Spleen (tissue), 7 donors: ENCODE measurements at regions not wholly inside any gene's neighbourhood (a gene's known extent, or its start where the extent isn't known, plus 50 kb on each side); places are given as distances from the start of the nearest gene placed in this dataset.
"Not testable (repeated sequence)": the region's sequence is repeated elsewhere in the genome, so short reads cannot be mapped to it uniquely, and the experiment has no call there.

Source experiments
- CTCF ChIP-seq, 11 experiments: fragments of 200-600 bp in 7 of 11; fragments of 450-650 bp in 4 of 11; sonication (generic) in 4 of 11; IDR thresholded peaks in 8 of 11; conservative IDR thresholded peaks in 3 of 11; 1 replicate in 7 of 11; 2 replicates in 4 of 11; pipeline versions ENCODE4 v1.4.0 to v1.8.0; 2016 to 2021; ENCODE audit warnings: antibody characterized with exemption in 11 of 11, inconsistent platforms in 4 of 11, mild to moderate bottlenecking in 1 of 11
- POLR2A ChIP-seq, 3 donors: fragments of 450-650 bp; IDR thresholded peaks; one replicate each; pipeline ENCODE4 v1.5.1; 2017; ENCODE audit warnings: antibody characterized with exemption in 3 of 3, mild to moderate bottlenecking in 1 of 3
- donor health status: DM: no; HTN: no; CAD: no; lungs with moderate emphysema.
- donor health status: DM: no; HTN: no; CAD: no.
- donor health status: DM: no; HTN: no; CAD: no.

GRCh38 chr7:128598946-128599345 is 73.1 kb upstream of the GARIN1A start:
- not testable (repeated sequence) for TF ChIP-seq CTCF (IDR thresholded peaks at IDR 0.05 in 8 of 11, conservative IDR thresholded peaks at IDR 0.05 in 3 of 11); POLR2A (IDR thresholded peaks at IDR 0.05)
